GM19438 (cell line): ENCODE measurements at regions not wholly inside any gene's neighbourhood (a gene's known extent, or its start where the extent isn't known, plus 50 kb on each side); places are given as distances from the start of the nearest gene placed in this dataset.

Experiments
- ATAC-seq: cut with Tn5 transposase; IDR thresholded peaks from one replicate; pipeline ENCODE4 v1.9.1; 2021; ENCODE audit warnings: low read depth; ENCODE audit not compliant: unreplicated experiment

GRCh38 chr5:124059200-124059599, 547.2 kb downstream of the CSNK1G3 start:
- ATAC-seq, result no peak

GRCh38 chr5:124057724-124058231, 545.8 kb downstream of the CSNK1G3 start:
- no peak for ATAC-seq

DNA sequence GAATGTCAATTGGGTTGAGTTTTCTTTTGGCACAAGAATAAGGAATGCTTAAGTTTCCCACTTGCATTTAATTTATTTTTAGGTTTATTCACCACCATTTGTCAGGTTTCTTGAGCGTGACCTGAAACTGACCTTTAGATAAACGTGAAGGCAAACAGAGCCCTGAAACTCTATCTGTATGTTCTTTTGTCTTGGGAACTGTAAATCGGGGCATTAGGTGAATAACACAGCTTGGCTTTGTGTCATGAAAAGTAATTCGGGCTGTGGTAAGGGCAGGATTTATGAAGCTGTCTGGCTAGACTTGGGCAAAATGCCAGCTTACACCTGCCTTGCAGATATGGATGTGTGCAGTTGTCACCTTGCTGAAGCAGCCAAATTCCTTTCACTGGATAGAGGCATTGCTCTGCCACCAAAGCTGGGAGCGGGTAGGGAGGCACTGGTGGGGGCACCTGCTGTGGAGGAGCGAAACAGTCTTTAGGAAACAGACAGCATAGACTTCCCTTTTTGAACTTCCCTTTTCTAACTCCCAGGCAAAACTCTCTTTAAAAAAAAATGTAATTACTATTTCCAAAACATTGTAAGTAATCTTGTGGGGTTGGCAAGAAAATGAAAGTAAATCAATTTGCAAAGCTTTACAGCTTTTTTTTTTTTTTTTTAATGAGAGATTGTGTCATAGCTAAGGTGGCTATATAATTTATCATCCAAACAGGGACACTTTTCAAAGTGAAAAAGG, 545.2 kb downstream of the CSNK1G3 start:
- no peak for ATAC-seq

GRCh38 chr5:124056326-124056990, 544.5 kb downstream of the CSNK1G3 start:
- ATAC-seq, result peak; percentile 47

- no peak for ATAC-seq
Observed at GRCh38 chr5:124055751-124056150, 543.8 kb downstream of the CSNK1G3 start.

DNA sequence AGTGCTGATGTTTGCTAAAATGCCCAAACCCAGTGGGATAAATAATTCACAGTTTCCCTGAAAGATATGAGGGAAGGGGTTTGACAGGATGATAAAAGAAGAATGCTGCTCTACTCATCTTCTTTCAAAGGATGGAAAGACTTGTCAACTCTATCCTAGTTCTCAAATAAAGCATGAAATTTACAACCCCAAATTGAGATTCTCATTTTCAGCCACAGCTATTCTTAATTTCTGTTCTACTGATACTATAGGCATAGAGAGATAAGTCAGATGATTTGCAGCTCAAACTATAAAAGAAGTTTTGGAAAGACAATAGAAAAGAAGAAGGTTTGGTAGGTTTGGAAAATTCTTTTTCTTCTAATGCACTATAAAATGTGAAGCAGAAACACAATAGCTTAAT, 542.6 kb downstream of the CSNK1G3 start:
- ATAC-seq, result no peak

DNA sequence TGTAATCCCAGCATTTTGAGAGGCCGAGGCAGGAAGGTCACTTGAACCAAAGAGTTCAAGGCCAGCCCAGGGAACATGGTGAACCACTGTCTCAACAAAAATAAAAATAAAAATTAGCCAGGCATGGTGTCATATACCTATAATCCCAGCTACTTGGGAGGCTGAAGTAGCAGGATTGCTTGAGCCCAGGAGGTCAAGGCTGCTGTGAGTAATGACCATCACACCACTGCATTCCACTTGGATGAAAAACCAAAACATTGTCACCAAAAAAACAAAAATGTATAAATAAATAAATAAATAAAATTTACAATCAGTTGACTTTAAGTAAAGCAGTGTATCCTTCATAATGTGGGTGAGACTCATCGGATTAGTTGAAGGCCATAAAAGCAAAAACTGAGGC, 541.4 kb downstream of the CSNK1G3 start:
- ATAC-seq, result no peak

- no peak for ATAC-seq
Observed at GRCh38 chr5:124052201-124052600, 540.2 kb downstream of the CSNK1G3 start.

DNA sequence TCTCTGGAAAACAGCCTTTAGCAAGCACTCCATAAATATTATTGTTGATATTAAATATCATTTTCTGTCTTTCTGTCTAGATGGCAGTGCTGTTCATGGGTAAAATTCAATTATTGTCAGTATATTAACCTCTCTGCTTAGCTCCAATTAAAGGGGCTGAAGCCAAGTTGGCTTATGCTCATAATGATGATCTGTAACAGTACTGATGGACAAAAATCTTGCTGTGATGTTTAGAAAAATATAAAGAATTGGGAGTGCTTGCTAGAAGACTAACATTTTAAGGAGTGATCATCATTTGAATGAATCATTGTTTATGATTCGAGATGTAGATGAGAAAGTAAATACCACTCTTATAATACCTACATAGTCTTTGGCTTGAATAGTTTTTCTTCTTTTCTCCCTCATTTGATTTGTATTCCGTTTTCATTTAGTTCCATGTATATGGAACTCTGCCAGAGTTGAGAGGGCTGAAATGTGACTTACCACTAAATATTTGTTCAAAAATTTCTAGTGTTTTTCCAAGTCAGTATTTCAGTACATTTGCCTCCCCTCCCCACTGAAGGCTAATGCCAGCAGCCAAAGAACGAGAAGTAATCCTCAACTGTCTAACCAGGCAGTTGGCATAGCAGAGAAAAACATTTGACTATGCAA, 538.3 kb downstream of the CSNK1G3 start:
- no peak for ATAC-seq

DNA sequence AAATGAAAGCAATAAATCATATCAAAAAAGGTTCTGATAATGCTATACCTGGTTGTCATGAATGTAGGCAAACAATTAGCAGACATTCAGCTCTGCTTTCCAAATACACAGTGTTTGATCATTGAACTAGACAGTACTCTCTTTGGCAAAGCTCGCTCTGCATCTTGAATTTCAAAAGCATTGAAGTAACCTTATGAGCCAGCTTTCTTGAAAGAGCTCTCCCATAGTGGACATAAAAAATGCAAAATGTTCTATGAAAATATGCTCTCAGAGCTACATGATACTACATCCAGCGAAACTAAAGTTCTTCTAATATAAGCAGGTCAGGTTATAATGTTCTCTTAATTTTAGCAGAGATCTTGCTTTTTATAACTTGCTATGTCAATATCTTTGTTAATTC, 533.4 kb downstream of the CSNK1G3 start:
- ATAC-seq, result no peak

- ATAC-seq, result no peak
Observed at GRCh38 chr5:124044613-124045012, 532.6 kb downstream of the CSNK1G3 start.

- ATAC-seq, result no peak
Observed at GRCh38 chr5:124043456-124043855, 531.5 kb downstream of the CSNK1G3 start.

DNA sequence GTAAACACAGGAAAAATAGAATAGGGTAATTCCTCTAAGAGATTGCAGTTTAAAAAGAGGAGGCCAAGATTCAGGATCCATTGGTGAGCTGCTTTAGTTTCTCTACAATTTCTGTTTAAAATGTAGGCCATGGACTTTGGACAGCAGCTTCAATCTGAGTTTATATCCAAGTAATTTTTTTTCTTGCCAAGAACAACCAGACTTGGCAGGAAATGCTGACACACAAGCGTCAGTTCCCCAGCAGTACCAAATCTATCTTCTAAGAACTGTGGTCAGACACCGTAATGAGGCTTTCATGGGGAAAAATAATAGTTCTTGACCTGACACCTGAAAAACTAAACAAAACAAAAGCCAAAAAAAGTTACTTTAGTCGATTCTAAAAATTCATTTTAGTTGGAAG, 528.8 kb downstream of the CSNK1G3 start:
- no peak for ATAC-seq

GRCh38 chr5:124039410-124039809, 527.4 kb downstream of the CSNK1G3 start:
- ATAC-seq, result no peak

GRCh38 chr5:124036786-124037185, 524.8 kb downstream of the CSNK1G3 start:
- ATAC-seq, result no peak

GRCh38 chr5:124034963-124035362, 523.0 kb downstream of the CSNK1G3 start:
- peak; percentile 86 for ATAC-seq

GRCh38 chr5:124034083-124034700, 522.2 kb downstream of the CSNK1G3 start:
- no peak for ATAC-seq

- no peak for ATAC-seq
Observed at GRCh38 chr5:124030043-124030491, 518.1 kb downstream of the CSNK1G3 start.

- no peak for ATAC-seq
Observed at GRCh38 chr5:124027441-124027840, 515.5 kb downstream of the CSNK1G3 start.

- no peak for ATAC-seq
Observed at GRCh38 chr5:124025306-124025845, 513.4 kb downstream of the CSNK1G3 start.

DNA sequence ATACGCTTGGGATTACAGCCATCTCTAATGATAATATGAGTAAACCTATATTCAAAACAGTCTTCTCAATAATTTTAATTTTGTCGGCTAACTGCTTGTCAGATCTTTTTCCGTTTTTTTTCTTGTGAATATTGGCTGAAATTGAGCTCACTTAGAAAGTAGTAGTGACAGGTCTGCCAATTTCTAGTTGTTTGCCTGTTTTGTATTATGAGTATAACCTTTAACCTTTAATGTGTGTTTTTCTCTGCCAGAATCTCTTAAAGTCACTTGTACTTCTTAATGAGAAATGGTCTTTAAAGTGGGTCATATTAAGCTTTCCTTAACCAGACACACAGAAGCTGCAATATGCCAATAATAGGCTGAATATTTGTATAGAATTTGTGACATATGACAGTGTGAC, 511.0 kb downstream of the CSNK1G3 start:
- ATAC-seq, result no peak
